ENCODE measurements at regions not wholly inside any gene's neighbourhood (a gene's known extent, or its start where the extent isn't known, plus 50 kb on each side); places are given as distances from the start of the nearest gene placed in this dataset.

DNA sequence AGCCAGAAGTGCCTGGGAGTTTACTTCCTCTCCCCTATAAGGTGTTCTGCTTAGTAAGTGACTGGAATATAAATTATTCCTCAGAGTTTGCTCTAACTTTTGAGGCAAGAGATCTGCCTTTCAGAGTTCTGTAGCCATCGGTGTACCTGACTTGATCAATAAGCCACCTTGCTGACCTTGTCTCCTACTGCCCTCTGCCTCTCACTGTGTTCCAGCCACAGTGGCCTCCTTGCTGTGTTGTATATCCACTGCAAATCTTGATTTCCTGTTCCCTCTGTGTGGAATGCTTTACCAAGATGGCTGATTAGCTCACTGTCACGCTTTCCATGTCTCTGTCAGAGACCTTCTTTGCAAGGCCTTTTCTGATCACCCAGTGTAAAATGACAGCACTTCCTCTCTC is 442.4 kb downstream of the SQOR start:
- Histone ChIP-seq H3K27ac (ENCODE audit: low read depth in 1 of 2, low read length in 2 of 2) (no peak overlapping the region), H3K27me3 (ENCODE audit: control insufficient read depth in 4 of 4, insufficient read depth in 4 of 4, low read length in 3 of 4) (no peaks in the 10 kb centered on the region), H3K9me3 (ENCODE audit: control insufficient read depth in 4 of 4, low read length in 3 of 4) (no peaks in the 10 kb centered on the region), H3K9ac (ENCODE audit: low read depth in 1 of 2, low read length in 2 of 2) (no peak overlapping the region), H3K36me3 (ENCODE audit: control insufficient read depth in 4 of 4, insufficient read depth in 3 of 4, low read depth in 1 of 4, low read length in 3 of 4) (no peaks in the 10 kb centered on the region), H3K4me3 (ENCODE audit: low read depth in 1 of 3, low read length in 3 of 3) (no peak overlapping the region), H3K4me1 (ENCODE audit: control insufficient read depth in 4 of 4, insufficient read depth in 4 of 4, low read length in 3 of 4) (no peaks in the 10 kb centered on the region)
- DNase-seq (ENCODE audit: low spot score) = no peak
- TF ChIP-seq RAD21 (IDR thresholded peaks at IDR 0.05) = no peak
- no peak for TF ChIP-seq GABPA (IDR thresholded peaks at IDR 0.05 in 1 of 2, conservative IDR thresholded peaks at IDR 0.05 in 1 of 2)
- no peak for TF ChIP-seq REST (IDR thresholded peaks at IDR 0.05)
- TF ChIP-seq FOXA1 (IDR thresholded peaks at IDR 0.05) = no peak
- no peak for TF ChIP-seq EGR1 (IDR thresholded peaks at IDR 0.05; ENCODE audit: low read depth in 2 of 2)
- TF ChIP-seq ATF3 (IDR thresholded peaks at IDR 0.05) = no peak
- no peak for TF ChIP-seq JUND (IDR thresholded peaks at IDR 0.05)
- no peak for TF ChIP-seq SP1 (IDR thresholded peaks at IDR 0.05)
- no peak for TF ChIP-seq YY1 (IDR thresholded peaks at IDR 0.05)
- TF ChIP-seq HNF4G (IDR thresholded peaks at IDR 0.05) = no peak
- TF ChIP-seq, protein P1, sequence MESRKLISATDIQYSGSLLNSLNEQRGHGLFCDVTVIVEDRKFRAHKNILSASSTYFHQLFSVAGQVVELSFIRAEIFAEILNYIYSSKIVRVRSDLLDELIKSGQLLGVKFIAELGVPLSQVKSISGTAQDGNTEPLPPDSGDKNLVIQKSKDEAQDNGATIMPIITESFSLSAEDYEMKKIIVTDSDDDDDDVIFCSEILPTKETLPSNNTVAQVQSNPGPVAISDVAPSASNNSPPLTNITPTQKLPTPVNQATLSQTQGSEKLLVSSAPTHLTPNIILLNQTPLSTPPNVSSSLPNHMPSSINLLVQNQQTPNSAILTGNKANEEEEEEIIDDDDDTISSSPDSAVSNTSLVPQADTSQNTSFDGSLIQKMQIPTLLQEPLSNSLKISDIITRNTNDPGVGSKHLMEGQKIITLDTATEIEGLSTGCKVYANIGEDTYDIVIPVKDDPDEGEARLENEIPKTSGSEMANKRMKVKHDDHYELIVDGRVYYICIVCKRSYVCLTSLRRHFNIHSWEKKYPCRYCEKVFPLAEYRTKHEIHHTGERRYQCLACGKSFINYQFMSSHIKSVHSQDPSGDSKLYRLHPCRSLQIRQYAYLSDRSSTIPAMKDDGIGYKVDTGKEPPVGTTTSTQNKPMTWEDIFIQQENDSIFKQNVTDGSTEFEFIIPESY (IDR thresholded peaks at IDR 0.05) = no peak
- TF ChIP-seq, protein P2, sequence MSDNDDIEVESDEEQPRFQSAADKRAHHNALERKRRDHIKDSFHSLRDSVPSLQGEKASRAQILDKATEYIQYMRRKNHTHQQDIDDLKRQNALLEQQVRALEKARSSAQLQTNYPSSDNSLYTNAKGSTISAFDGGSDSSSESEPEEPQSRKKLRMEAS (IDR thresholded peaks at IDR 0.05) = no peak
- TF ChIP-seq HNF4A (conservative IDR thresholded peaks at IDR 0.05) = no peak
- TF ChIP-seq FOXA2 (IDR thresholded peaks at IDR 0.05) = no peak
- TF ChIP-seq TAF1 (conservative IDR thresholded peaks at IDR 0.05) = no peak
- no peak for TF ChIP-seq CTCF (IDR thresholded peaks at IDR 0.05; ENCODE audit: low read depth, low read length, missing input control)
- TF ChIP-seq NR2F2 (IDR thresholded peaks at IDR 0.05) = no peak
- TF ChIP-seq RXRA (IDR thresholded peaks at IDR 0.05) = no peak
- WGBS = 56% methylated on average over 2 of the region's 2 CpGs
